ENCODE measurements at regions not wholly inside any gene's neighbourhood (a gene's known extent, or its start where the extent isn't known, plus 50 kb on each side); places are given as distances from the start of the nearest gene placed in this dataset.
A peak's percentile ranks its signal among the peaks of the same experiment; 100 is the strongest.

GRCh38 chr4:38368613-38369012 is 295.4 kb upstream of the KLF3 start:
- H3K14ac ChIP-seq (ENCODE audit: low read length), result no peak overlapping the region
- no peak overlapping the region for H3K4me2 ChIP-seq (ENCODE audit: low read length)
- H2AK5ac ChIP-seq (ENCODE audit: low read length), result no peak overlapping the region
- no peak overlapping the region for H4K12ac ChIP-seq (ENCODE audit: low read depth, low read length)
- no peak overlapping the region for H3K23ac ChIP-seq (ENCODE audit: low read length)
- no peaks in the 10 kb centered on the region for H3K9me3 ChIP-seq (ENCODE audit: insufficient read depth, low read depth, low read length)
- H3K9ac ChIP-seq (ENCODE audit: low read length), result no peak overlapping the region
- no peak overlapping the region for H3K4ac ChIP-seq (ENCODE audit: low read depth, low read length)
- H4K8ac ChIP-seq (ENCODE audit: low read depth, low read length), result no peak overlapping the region
- WGBS (ENCODE audit: extremely low coverage, insufficient coverage, insufficient read length), result no CpG with 5 or more reads among the region's 2 CpGs
- no peak overlapping the region for H2BK5ac ChIP-seq (ENCODE audit: low read depth, low read length, poor library complexity)
- no peak overlapping the region for H3K4me3 ChIP-seq (ENCODE audit: low read depth, low read length)
- no peak overlapping the region for H2BK120ac ChIP-seq (ENCODE audit: insufficient read depth, low read length, poor library complexity)
- H3K36me3 ChIP-seq (ENCODE audit: control insufficient read depth in 1 of 2, insufficient read depth in 2 of 2, low read length in 2 of 2), result no peaks in the 10 kb centered on the region
- H3K27me3 ChIP-seq (ENCODE audit: insufficient read depth, low read length), result no peaks in the 10 kb centered on the region
- DNase-seq, result peak; percentile 10 to 61
- H4K91ac ChIP-seq (ENCODE audit: low read depth, low read length), result no peak overlapping the region
- no peaks in the 10 kb centered on the region for H3K79me2 ChIP-seq (ENCODE audit: control insufficient read depth, insufficient read depth, low read length, poor library complexity)
- H3K27ac ChIP-seq (ENCODE audit: low read depth, low read length), result no peak overlapping the region
- no peaks in the 10 kb centered on the region for H3K79me1 ChIP-seq (ENCODE audit: low read length)
- no peaks in the 10 kb centered on the region for H3K4me1 ChIP-seq (ENCODE audit: control insufficient read depth in 1 of 2, insufficient read depth in 2 of 2, low read length in 2 of 2)
- H2BK12ac ChIP-seq (ENCODE audit: low read length), result no peak overlapping the region
- H2AFZ ChIP-seq (ENCODE audit: insufficient read depth, low read length, poor library complexity), result no peak overlapping the region
- no peak overlapping the region for H3K18ac ChIP-seq (ENCODE audit: low read length)

DNA sequence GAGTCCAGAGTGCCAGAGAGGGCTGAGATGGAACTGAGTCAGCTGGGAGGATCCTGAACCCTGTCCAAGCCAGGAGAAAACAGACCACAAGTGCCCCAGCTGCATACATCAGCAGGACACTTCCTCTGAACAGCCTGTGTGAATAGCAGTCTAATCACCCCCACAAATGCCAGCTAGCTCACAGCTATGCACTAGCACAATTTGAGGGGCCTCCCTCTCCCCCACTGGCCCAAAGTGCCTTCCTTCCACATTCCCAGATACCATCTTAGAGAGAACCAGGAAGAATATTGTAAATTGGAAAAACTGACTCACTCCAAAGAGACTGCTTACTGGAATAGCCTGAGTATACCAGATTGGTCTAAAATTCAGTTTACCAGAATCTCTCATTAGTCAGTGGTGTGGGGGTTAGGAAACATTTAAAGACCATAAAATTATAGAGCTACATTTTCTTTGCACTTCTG is 292.6 kb upstream of the KLF3 start:
- Histone ChIP-seq H3K4ac (ENCODE audit: low read depth, low read length) (no peak overlapping the region), H3K36me3 (ENCODE audit: control insufficient read depth in 1 of 2, insufficient read depth in 2 of 2, low read length in 2 of 2) (no peaks in the 10 kb centered on the region), H2AFZ (ENCODE audit: insufficient read depth, low read length, poor library complexity) (no peak overlapping the region), H3K79me2 (ENCODE audit: control insufficient read depth, insufficient read depth, low read length, poor library complexity) (no peaks in the 10 kb centered on the region), H3K4me3 (ENCODE audit: low read depth, low read length) (no peak overlapping the region), H3K23ac (ENCODE audit: low read length) (no peak overlapping the region), H2BK5ac (ENCODE audit: low read depth, low read length, poor library complexity) (no peak overlapping the region), H3K27ac (ENCODE audit: low read depth, low read length) (no peak overlapping the region), H3K9ac (ENCODE audit: low read length) (no peak overlapping the region), H2AK5ac (ENCODE audit: low read length) (no peak overlapping the region), H2BK120ac (ENCODE audit: insufficient read depth, low read length, poor library complexity) (no peak overlapping the region), H4K8ac (ENCODE audit: low read depth, low read length) (no peak overlapping the region), H2BK12ac (ENCODE audit: low read length) (no peak overlapping the region), H3K27me3 (ENCODE audit: insufficient read depth, low read length) (no peaks in the 10 kb centered on the region), H3K18ac (ENCODE audit: low read length) (no peak overlapping the region), H3K4me2 (ENCODE audit: low read length) (no peak overlapping the region), H3K14ac (ENCODE audit: low read length) (no peak overlapping the region), H4K91ac (ENCODE audit: low read depth, low read length) (no peak overlapping the region), H3K4me1 (ENCODE audit: control insufficient read depth in 1 of 2, insufficient read depth in 2 of 2, low read length in 2 of 2) (no peaks in the 10 kb centered on the region), H3K9me3 (ENCODE audit: insufficient read depth, low read depth, low read length) (no peaks in the 10 kb centered on the region), H3K79me1 (ENCODE audit: low read length) (no peaks in the 10 kb centered on the region), H4K12ac (ENCODE audit: low read depth, low read length) (no peak overlapping the region)
- DNase-seq, result peak in 1 of 2 donors; percentile 19

GRCh38 chr4:38373375-38373774 is 290.6 kb upstream of the KLF3 start:
- no peak overlapping the region for H3K14ac ChIP-seq (ENCODE audit: low read length)
- no peak overlapping the region for H2AK5ac ChIP-seq (ENCODE audit: low read length)
- DNase-seq, result peak in 1 of 2 donors; percentile 3
- no peak overlapping the region for H3K23ac ChIP-seq (ENCODE audit: low read length)
- no peak overlapping the region for H2BK12ac ChIP-seq (ENCODE audit: low read length)
- H3K18ac ChIP-seq (ENCODE audit: low read length), result no peak overlapping the region
- no peak overlapping the region for H4K12ac ChIP-seq (ENCODE audit: low read depth, low read length)
- H3K79me2 ChIP-seq (ENCODE audit: control insufficient read depth, insufficient read depth, low read length, poor library complexity), result no peaks in the 10 kb centered on the region
- no peaks in the 10 kb centered on the region for H3K36me3 ChIP-seq (ENCODE audit: control insufficient read depth in 1 of 2, insufficient read depth in 2 of 2, low read length in 2 of 2)
- H3K79me1 ChIP-seq (ENCODE audit: low read length), result no peaks in the 10 kb centered on the region
- no peak overlapping the region for H4K8ac ChIP-seq (ENCODE audit: low read depth, low read length)
- no peak overlapping the region for H2AFZ ChIP-seq (ENCODE audit: insufficient read depth, low read length, poor library complexity)
- H2BK120ac ChIP-seq (ENCODE audit: insufficient read depth, low read length, poor library complexity), result no peak overlapping the region
- H4K91ac ChIP-seq (ENCODE audit: low read depth, low read length), result no peak overlapping the region
- no peaks in the 10 kb centered on the region for H3K4me1 ChIP-seq (ENCODE audit: control insufficient read depth in 1 of 2, insufficient read depth in 2 of 2, low read length in 2 of 2)
- H3K9ac ChIP-seq (ENCODE audit: low read length), result no peak overlapping the region
- H3K4ac ChIP-seq (ENCODE audit: low read depth, low read length), result no peak overlapping the region
- H3K9me3 ChIP-seq (ENCODE audit: insufficient read depth, low read depth, low read length), result no peaks in the 10 kb centered on the region
- no peak overlapping the region for H3K27ac ChIP-seq (ENCODE audit: low read depth, low read length)
- H3K4me2 ChIP-seq (ENCODE audit: low read length), result no peak overlapping the region
- H3K4me3 ChIP-seq (ENCODE audit: low read depth, low read length), result no peak overlapping the region
- no peaks in the 10 kb centered on the region for H3K27me3 ChIP-seq (ENCODE audit: insufficient read depth, low read length)
- no peak overlapping the region for H2BK5ac ChIP-seq (ENCODE audit: low read depth, low read length, poor library complexity)

- no peaks in the 10 kb centered on the region for H3K36me3 ChIP-seq (ENCODE audit: control insufficient read depth in 1 of 2, insufficient read depth in 2 of 2, low read length in 2 of 2)
- no CpG with 5 or more reads among the region's 1 CpG for WGBS (ENCODE audit: extremely low coverage, insufficient coverage, insufficient read length)
- no peak overlapping the region for H4K91ac ChIP-seq (ENCODE audit: low read depth, low read length)
- H3K27ac ChIP-seq (ENCODE audit: low read depth, low read length), result no peak overlapping the region
- H3K4ac ChIP-seq (ENCODE audit: low read depth, low read length), result no peak overlapping the region
- no peaks in the 10 kb centered on the region for H3K4me1 ChIP-seq (ENCODE audit: control insufficient read depth in 1 of 2, insufficient read depth in 2 of 2, low read length in 2 of 2)
- no peaks in the 10 kb centered on the region for H3K79me2 ChIP-seq (ENCODE audit: control insufficient read depth, insufficient read depth, low read length, poor library complexity)
- H2BK12ac ChIP-seq (ENCODE audit: low read length), result no peak overlapping the region
- H3K9ac ChIP-seq (ENCODE audit: low read length), result no peak overlapping the region
- H2AFZ ChIP-seq (ENCODE audit: insufficient read depth, low read length, poor library complexity), result no peak overlapping the region
- no peak overlapping the region for H3K4me3 ChIP-seq (ENCODE audit: low read depth, low read length)
- H3K9me3 ChIP-seq (ENCODE audit: insufficient read depth, low read depth, low read length), result no peaks in the 10 kb centered on the region
- H2BK5ac ChIP-seq (ENCODE audit: low read depth, low read length, poor library complexity), result no peak overlapping the region
- H3K79me1 ChIP-seq (ENCODE audit: low read length), result no peaks in the 10 kb centered on the region
- H2BK120ac ChIP-seq (ENCODE audit: insufficient read depth, low read length, poor library complexity), result no peak overlapping the region
- no peak overlapping the region for H2AK5ac ChIP-seq (ENCODE audit: low read length)
- no peak overlapping the region for H3K14ac ChIP-seq (ENCODE audit: low read length)
- H3K18ac ChIP-seq (ENCODE audit: low read length), result no peak overlapping the region
- no peak overlapping the region for H4K8ac ChIP-seq (ENCODE audit: low read depth, low read length)
- H3K23ac ChIP-seq (ENCODE audit: low read length), result no peak overlapping the region
- no peak overlapping the region for H4K12ac ChIP-seq (ENCODE audit: low read depth, low read length)
- H3K4me2 ChIP-seq (ENCODE audit: low read length), result no peak overlapping the region
- no peak for DNase-seq
- no peaks in the 10 kb centered on the region for H3K27me3 ChIP-seq (ENCODE audit: insufficient read depth, low read length)
Measured at GRCh38 chr4:38377195-38377594, 286.8 kb upstream of the KLF3 start.
